ENCODE measurements at regions not wholly inside any gene's neighbourhood (a gene's known extent, or its start where the extent isn't known, plus 50 kb on each side); places are given as distances from the start of the nearest gene placed in this dataset.

DNA sequence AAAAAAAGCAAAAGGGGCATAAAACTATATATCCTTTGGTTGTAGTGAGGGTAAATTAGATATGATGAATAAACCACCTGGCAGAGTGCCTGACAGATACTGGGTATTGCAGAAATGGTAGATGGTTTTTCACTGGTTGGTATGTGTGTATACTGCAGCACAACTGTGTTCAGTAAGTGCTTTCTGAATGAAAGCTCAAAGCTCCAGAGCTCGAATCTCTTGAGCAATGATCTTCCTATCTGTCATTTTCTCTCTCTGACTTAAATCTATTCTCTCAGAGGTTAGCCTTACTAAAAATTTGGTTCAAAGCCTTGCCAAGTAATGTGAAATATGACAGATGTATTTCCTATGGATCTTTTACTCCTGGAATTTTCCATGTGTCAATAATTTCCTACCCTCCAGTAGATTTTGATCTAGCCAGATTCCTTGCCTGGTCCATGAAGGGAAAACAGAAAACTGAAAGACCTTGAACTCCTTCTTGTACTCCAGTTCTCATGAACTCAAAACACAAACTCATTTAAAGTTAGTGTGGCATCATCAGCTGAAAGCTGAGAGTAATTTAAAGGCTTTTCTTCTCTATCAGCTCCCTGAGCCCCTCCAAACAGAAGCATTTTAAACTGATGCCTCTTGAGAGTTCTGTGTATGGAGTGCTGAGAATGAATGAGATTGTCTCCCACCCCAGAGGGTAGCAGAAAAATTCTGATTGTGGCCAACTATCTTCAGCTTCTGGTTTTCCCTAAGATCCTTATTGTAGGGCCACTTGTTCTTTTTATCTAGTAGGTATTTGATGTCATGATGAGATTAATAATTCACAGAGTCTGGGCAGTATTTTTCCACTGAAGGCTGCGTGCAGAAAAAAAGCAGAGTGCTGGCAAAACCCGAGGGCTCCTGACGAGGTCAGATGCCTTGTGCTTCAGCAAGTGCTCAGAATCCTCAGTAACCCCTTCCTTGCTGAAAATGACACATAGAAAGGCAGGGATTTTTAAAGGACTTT, 363.4 kb upstream of the BOD1L1 start:
- H3K79me2 ChIP-seq (ENCODE audit: low read length): no peaks in the 10 kb centered on the region
- no peaks in the 10 kb centered on the region for H3K4me1 ChIP-seq (ENCODE audit: low read length)
- no peaks in the 10 kb centered on the region for H3K9me2 ChIP-seq (replicated peaks; ENCODE audit: insufficient read depth, low read length)
- TF ChIP-seq, protein P1, sequence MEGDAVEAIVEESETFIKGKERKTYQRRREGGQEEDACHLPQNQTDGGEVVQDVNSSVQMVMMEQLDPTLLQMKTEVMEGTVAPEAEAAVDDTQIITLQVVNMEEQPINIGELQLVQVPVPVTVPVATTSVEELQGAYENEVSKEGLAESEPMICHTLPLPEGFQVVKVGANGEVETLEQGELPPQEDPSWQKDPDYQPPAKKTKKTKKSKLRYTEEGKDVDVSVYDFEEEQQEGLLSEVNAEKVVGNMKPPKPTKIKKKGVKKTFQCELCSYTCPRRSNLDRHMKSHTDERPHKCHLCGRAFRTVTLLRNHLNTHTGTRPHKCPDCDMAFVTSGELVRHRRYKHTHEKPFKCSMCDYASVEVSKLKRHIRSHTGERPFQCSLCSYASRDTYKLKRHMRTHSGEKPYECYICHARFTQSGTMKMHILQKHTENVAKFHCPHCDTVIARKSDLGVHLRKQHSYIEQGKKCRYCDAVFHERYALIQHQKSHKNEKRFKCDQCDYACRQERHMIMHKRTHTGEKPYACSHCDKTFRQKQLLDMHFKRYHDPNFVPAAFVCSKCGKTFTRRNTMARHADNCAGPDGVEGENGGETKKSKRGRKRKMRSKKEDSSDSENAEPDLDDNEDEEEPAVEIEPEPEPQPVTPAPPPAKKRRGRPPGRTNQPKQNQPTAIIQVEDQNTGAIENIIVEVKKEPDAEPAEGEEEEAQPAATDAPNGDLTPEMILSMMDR (IDR thresholded peaks at IDR 0.05; ENCODE audit: low read length): no peak
- TF ChIP-seq EZH2phosphoT487 (IDR thresholded peaks at IDR 0.05; ENCODE audit: low read length) (no peak), EZH2 (optimal IDR thresholded peaks at IDR 0.05; ENCODE audit: low read depth, low read length) (no peak)
- no peaks in the 10 kb centered on the region for H3F3A ChIP-seq (ENCODE audit: insufficient read depth, low read length)
- H3K9me3 ChIP-seq (replicated peaks; ENCODE audit: insufficient read depth, low read length): no peaks in the 10 kb centered on the region
- H3K36me3 ChIP-seq (replicated peaks; ENCODE audit: insufficient read depth, low read length): no peaks in the 10 kb centered on the region
- H2AFZ ChIP-seq (ENCODE audit: low read length): no peak overlapping the region
- H3K27me3 ChIP-seq (replicated peaks; ENCODE audit: insufficient read depth, low read length): no peaks in the 10 kb centered on the region
- H3K4me2 ChIP-seq (ENCODE audit: low read depth, low read length): no peak overlapping the region
- no peak overlapping the region for H3K9ac ChIP-seq (ENCODE audit: low read length)
- H4K20me1 ChIP-seq (ENCODE audit: insufficient read depth, low read length): no peaks in the 10 kb centered on the region
- H3K27ac ChIP-seq (ENCODE audit: low read length): no peak overlapping the region
- no peak overlapping the region for H3K4me3 ChIP-seq (ENCODE audit: low read length)
- no peak for DNase-seq

DNA sequence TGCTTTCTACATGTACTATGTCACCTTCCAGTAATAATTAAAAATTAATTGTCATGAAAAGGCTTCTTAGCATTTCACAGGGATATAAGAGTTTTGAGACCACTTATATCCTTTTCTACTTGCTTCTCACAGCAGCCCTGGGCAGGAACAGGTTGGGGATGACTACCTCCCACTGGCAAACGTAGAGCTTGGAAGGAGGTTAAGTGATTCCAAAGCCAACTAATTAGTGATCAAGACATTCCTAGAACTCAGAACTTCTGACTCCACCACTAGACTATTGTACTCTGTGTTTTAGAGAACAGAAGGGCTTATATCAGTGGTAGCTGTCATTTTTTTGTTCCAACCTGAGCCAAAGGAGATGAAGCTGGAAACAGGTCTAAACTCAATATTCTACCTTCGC, 364.5 kb upstream of the BOD1L1 start:
- Histone ChIP-seq H3K79me2 (ENCODE audit: low read length) (no peaks in the 10 kb centered on the region), H3K36me3 (replicated peaks; ENCODE audit: insufficient read depth, low read length) (no peaks in the 10 kb centered on the region), H3K4me1 (ENCODE audit: low read length) (no peaks in the 10 kb centered on the region), H3K9me3 (replicated peaks; ENCODE audit: insufficient read depth, low read length) (no peaks in the 10 kb centered on the region), H2AFZ (ENCODE audit: low read length) (no peak overlapping the region), H3K27ac (ENCODE audit: low read length) (no peak overlapping the region), H3K27me3 (replicated peaks; ENCODE audit: insufficient read depth, low read length) (no peaks in the 10 kb centered on the region), H3K4me2 (ENCODE audit: low read depth, low read length) (no peak overlapping the region), H3F3A (ENCODE audit: insufficient read depth, low read length) (no peaks in the 10 kb centered on the region), H3K9ac (ENCODE audit: low read length) (no peak overlapping the region), H4K20me1 (ENCODE audit: insufficient read depth, low read length) (no peaks in the 10 kb centered on the region), H3K9me2 (replicated peaks; ENCODE audit: insufficient read depth, low read length) (no peaks in the 10 kb centered on the region), H3K4me3 (ENCODE audit: low read length) (no peak overlapping the region)
- no peak for DNase-seq
- TF ChIP-seq, protein P1 (IDR thresholded peaks at IDR 0.05; ENCODE audit: low read length): no peak
- TF ChIP-seq EZH2phosphoT487 (IDR thresholded peaks at IDR 0.05; ENCODE audit: low read length) (no peak), EZH2 (optimal IDR thresholded peaks at IDR 0.05; ENCODE audit: low read depth, low read length) (no peak)

DNA sequence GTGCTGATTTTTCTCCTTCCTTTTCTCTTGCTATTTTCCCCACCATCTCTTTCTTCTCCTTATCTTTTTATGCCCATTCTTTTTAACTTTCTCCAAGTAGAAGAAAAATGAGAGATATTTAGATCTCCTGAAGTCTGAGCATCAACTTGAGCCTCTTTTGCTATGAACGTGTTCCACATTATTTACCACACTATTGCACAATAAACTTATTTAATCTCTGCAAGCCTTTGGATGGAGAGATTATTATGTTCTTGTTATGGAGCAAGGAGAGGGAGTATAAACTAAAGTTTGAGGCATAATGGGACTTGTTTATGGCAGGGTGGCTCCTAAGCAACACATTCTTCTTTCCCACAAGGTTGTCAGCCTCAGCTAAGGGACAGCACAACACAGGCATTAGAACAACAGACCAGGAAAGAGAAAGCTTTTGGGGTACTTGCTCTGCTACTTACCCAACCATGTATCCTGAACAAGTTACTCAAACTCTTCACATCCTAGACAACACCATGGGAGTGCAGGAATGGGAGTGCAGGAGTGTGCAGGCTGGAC, 365.5 kb upstream of the BOD1L1 start:
- TF ChIP-seq, protein P1 (IDR thresholded peaks at IDR 0.05; ENCODE audit: low read length): no peak
- TF ChIP-seq EZH2phosphoT487 (IDR thresholded peaks at IDR 0.05; ENCODE audit: low read length): no peak
- H3K4me2 ChIP-seq (ENCODE audit: low read depth, low read length): no peak overlapping the region
- DNase-seq: no peak
- no peak overlapping the region for H3K27ac ChIP-seq (ENCODE audit: low read length)
- H3K9me2 ChIP-seq (replicated peaks; ENCODE audit: insufficient read depth, low read length): no peaks in the 10 kb centered on the region
- no peak overlapping the region for H3K4me3 ChIP-seq (ENCODE audit: low read length)
- no peaks in the 10 kb centered on the region for H3F3A ChIP-seq (ENCODE audit: insufficient read depth, low read length)
- no peaks in the 10 kb centered on the region for H3K9me3 ChIP-seq (replicated peaks; ENCODE audit: insufficient read depth, low read length)
- no peaks in the 10 kb centered on the region for H3K36me3 ChIP-seq (replicated peaks; ENCODE audit: insufficient read depth, low read length)
- no peaks in the 10 kb centered on the region for H4K20me1 ChIP-seq (ENCODE audit: insufficient read depth, low read length)
- H2AFZ ChIP-seq (ENCODE audit: low read length): no peak overlapping the region
- H3K4me1 ChIP-seq (ENCODE audit: low read length): no peaks in the 10 kb centered on the region
- H3K79me2 ChIP-seq (ENCODE audit: low read length): no peaks in the 10 kb centered on the region
- no peak overlapping the region for H3K9ac ChIP-seq (ENCODE audit: low read length)
- H3K27me3 ChIP-seq (replicated peaks; ENCODE audit: insufficient read depth, low read length): no peaks in the 10 kb centered on the region

All from MM.1S (cell line).